ENCODE measurements at regions not wholly inside any gene's neighbourhood (a gene's known extent, or its start where the extent isn't known, plus 50 kb on each side); places are given as distances from the start of the nearest gene placed in this dataset.

DNA sequence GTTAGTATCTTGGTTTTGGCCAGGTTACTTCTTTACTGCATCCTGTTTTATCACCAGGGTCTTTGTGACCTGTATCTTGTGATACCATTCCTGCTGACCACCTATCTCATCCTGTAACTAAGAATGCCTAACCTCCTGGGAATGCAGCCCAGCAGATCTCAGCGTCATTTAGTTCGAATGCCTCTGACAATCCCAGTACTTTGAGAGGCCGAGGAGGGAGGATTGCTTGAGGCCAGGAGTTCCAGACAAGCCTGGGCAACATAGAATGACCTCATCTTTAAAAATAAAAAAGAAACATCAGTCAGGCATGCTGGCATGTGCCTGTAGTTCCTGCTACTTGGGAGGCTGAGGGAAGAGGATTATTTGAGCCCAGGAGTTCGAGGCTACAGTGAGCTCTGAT lies 206.5 kb downstream of the SUDS3 start:
- H3K4me2 ChIP-seq (ENCODE audit: low read length), result no peak overlapping the region
- H3K36me3 ChIP-seq (ENCODE audit: insufficient read depth, low read length), result no peaks in the 10 kb centered on the region
- no peaks in the 10 kb centered on the region for H4K20me1 ChIP-seq (ENCODE audit: insufficient read depth)
- H3K4me3 ChIP-seq (ENCODE audit: low read length), result no peak overlapping the region
- H3F3A ChIP-seq (ENCODE audit: insufficient read depth, low read length, poor library complexity, severe bottlenecking), result no peaks in the 10 kb centered on the region
- H3K9me2 ChIP-seq (ENCODE audit: insufficient read depth, low read length), result no peaks in the 10 kb centered on the region
- TF ChIP-seq RAD21 (conservative IDR thresholded peaks at IDR 0.05) (no peak), CTCF (IDR thresholded peaks at IDR 0.05; ENCODE audit: poor library complexity, severe bottlenecking) (no peak), MXI1 (conservative IDR thresholded peaks at IDR 0.05; ENCODE audit: poor library complexity, severe bottlenecking) (no peak), REST (IDR thresholded peaks at IDR 0.05; ENCODE audit: borderline replicate concordance) (no peak), EP300 (conservative IDR thresholded peaks at IDR 0.05; ENCODE audit: poor library complexity, severe bottlenecking) (no peak), SMC3 (conservative IDR thresholded peaks at IDR 0.05; ENCODE audit: poor library complexity) (no peak), EZH2 (IDR thresholded peaks at IDR 0.05; ENCODE audit: borderline replicate concordance, insufficient read depth, low read length, poor library complexity, severe bottlenecking) (no peak), POLR2AphosphoS5 (IDR thresholded peaks at IDR 0.05) (no peak), TAF1 (IDR thresholded peaks at IDR 0.05; ENCODE audit: low read depth) (no peak)
- H2AFZ ChIP-seq (ENCODE audit: low read depth, low read length), result no peak overlapping the region
- no peaks in the 10 kb centered on the region for H3K9me3 ChIP-seq (ENCODE audit: low read length)
- no peaks in the 10 kb centered on the region for H3K27me3 ChIP-seq (ENCODE audit: insufficient read depth, low read depth, low read length)
- no peak overlapping the region for H3K27ac ChIP-seq (ENCODE audit: low read length)
- no peak overlapping the region for H3K9ac ChIP-seq (ENCODE audit: low read length)
- H3K79me2 ChIP-seq (replicated peaks; ENCODE audit: insufficient read depth, low read length), result no peaks in the 10 kb centered on the region

DNA sequence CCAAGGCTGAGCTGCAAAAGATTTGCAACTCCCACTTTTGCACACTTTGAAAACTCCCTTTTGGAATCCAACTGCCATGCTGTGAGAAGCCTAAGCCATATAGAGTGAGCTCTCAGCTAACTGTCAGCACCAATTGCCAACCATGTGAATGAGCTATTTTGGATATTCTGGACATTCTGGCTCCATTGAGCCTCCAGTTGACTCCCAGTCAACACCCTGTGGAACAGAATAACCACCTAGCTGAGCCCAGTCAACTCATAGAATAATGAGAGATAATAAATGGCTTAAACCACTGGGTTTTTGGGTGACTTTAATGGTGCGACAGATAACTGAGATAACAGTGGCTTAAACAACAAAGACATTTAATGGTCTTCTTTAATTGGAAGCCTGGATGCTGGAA lies 210.1 kb downstream of the SUDS3 start:
- H3K27me3 ChIP-seq (ENCODE audit: insufficient read depth, low read depth, low read length), result no peaks in the 10 kb centered on the region
- H3K36me3 ChIP-seq (ENCODE audit: insufficient read depth, low read length), result no peaks in the 10 kb centered on the region
- no peaks in the 10 kb centered on the region for H4K20me1 ChIP-seq (ENCODE audit: insufficient read depth)
- no peak overlapping the region for H2AFZ ChIP-seq (ENCODE audit: low read depth, low read length)
- H3K4me2 ChIP-seq (ENCODE audit: low read length), result no peak overlapping the region
- no peak overlapping the region for H3K4me3 ChIP-seq (ENCODE audit: low read length)
- TF ChIP-seq REST (IDR thresholded peaks at IDR 0.05; ENCODE audit: borderline replicate concordance), result no peak
- no peak for TF ChIP-seq SMC3 (conservative IDR thresholded peaks at IDR 0.05; ENCODE audit: poor library complexity)
- no peak for TF ChIP-seq EZH2 (IDR thresholded peaks at IDR 0.05; ENCODE audit: borderline replicate concordance, insufficient read depth, low read length, poor library complexity, severe bottlenecking)
- TF ChIP-seq MXI1 (conservative IDR thresholded peaks at IDR 0.05; ENCODE audit: poor library complexity, severe bottlenecking), result no peak
- TF ChIP-seq TAF1 (IDR thresholded peaks at IDR 0.05; ENCODE audit: low read depth), result no peak
- TF ChIP-seq RAD21 (conservative IDR thresholded peaks at IDR 0.05), result no peak
- no peak for TF ChIP-seq POLR2AphosphoS5 (IDR thresholded peaks at IDR 0.05)
- no peak for TF ChIP-seq EP300 (conservative IDR thresholded peaks at IDR 0.05; ENCODE audit: poor library complexity, severe bottlenecking)
- TF ChIP-seq CTCF (IDR thresholded peaks at IDR 0.05; ENCODE audit: poor library complexity, severe bottlenecking), result no peak
- H3K9me2 ChIP-seq (ENCODE audit: insufficient read depth, low read length), result no peaks in the 10 kb centered on the region
- no peak overlapping the region for H3K27ac ChIP-seq (ENCODE audit: low read length)
- no peaks in the 10 kb centered on the region for H3K79me2 ChIP-seq (replicated peaks; ENCODE audit: insufficient read depth, low read length)
- H3K9me3 ChIP-seq (ENCODE audit: low read length), result no peaks in the 10 kb centered on the region
- no peaks in the 10 kb centered on the region for H3F3A ChIP-seq (ENCODE audit: insufficient read depth, low read length, poor library complexity, severe bottlenecking)
- no peak overlapping the region for H3K9ac ChIP-seq (ENCODE audit: low read length)
